LNCAP (cell line): ENCODE measurements at regions not wholly inside any gene's neighbourhood (a gene's known extent, or its start where the extent isn't known, plus 50 kb on each side); places are given as distances from the start of the nearest gene placed in this dataset.
A peak's percentile ranks its signal among the peaks of the same experiment; 100 is the strongest.

Experiments
- CTCF ChIP-seq: fragments of 450-650 bp; IDR thresholded peaks from 2 replicates; pipeline ENCODE4 v1.5.1; 2017; ENCODE audit warnings: mild to moderate bottlenecking

GRCh38 chr9:573691-574410 is 267.6 kb upstream of the DMRT1 start:
- TF ChIP-seq CTCF, result no peak

GRCh38 chr9:575139-575538 is 266.4 kb upstream of the DMRT1 start:
- no peak for TF ChIP-seq CTCF

- TF ChIP-seq CTCF, result no peak
Observed at GRCh38 chr9:580652-581342, 260.7 kb upstream of the DMRT1 start.

- TF ChIP-seq CTCF, result peak; percentile 80
Observed at GRCh38 chr9:581673-582497, 259.6 kb upstream of the DMRT1 start.

GRCh38 chr9:582775-583174 is 258.7 kb upstream of the DMRT1 start:
- TF ChIP-seq CTCF, result no peak

- TF ChIP-seq CTCF, result no peak
Observed at GRCh38 chr9:587527-587926, 254.0 kb upstream of the DMRT1 start.

GRCh38 chr9:588981-589380 is 252.5 kb upstream of the DMRT1 start:
- TF ChIP-seq CTCF, result no peak
